K562 (cell line): ENCODE measurements at regions not wholly inside any gene's neighbourhood (a gene's known extent, or its start where the extent isn't known, plus 50 kb on each side); places are given as distances from the start of the nearest gene placed in this dataset.

Experiments
- BCOR ChIP-seq: fragments of 450-650 bp; IDR thresholded peaks from 2 replicates; pipeline ENCODE4 v1.6.1; 2016
- CREB3L1 ChIP-seq: fragments of 450-650 bp; IDR thresholded peaks from 2 replicates; pipeline ENCODE4 v1.6.1; 2014; ENCODE audit warnings: low read depth, mild to moderate bottlenecking, moderate library complexity, borderline replicate concordance
- E2F5 ChIP-seq: sonication (generic); formaldehyde crosslinking; IDR thresholded peaks from 2 replicates; pipeline ENCODE4 v1.8.0; 2022; ENCODE audit warnings: mild to moderate bottlenecking, missing genetic modification reagents
- KDM2B ChIP-seq: fragments of 250-450 bp; sonication (Bioruptor Pico); IDR thresholded peaks from 2 replicates; pipeline ENCODE4 v1.8.0; 2021; ENCODE audit warnings: mild to moderate bottlenecking, moderate library complexity
- LCOR ChIP-seq: sonication (generic); formaldehyde crosslinking; IDR thresholded peaks from 2 replicates; pipeline ENCODE4 v1.8.0; 2022; ENCODE audit warnings: mild to moderate bottlenecking, missing genetic modification reagents
- MITF ChIP-seq: IDR thresholded peaks from 2 replicates; pipeline ENCODE4 v1.6.1; 2014; ENCODE audit warnings: antibody characterized with exemption
- MYNN ChIP-seq, 2 experiments: sonication (generic); formaldehyde crosslinking in 1 of 2; IDR thresholded peaks; 2 replicates each; pipeline versions ENCODE4 v1.5.0 to v1.6.1; 2016 to 2020; ENCODE audit warnings: antibody characterized with exemption in 1 of 2, missing genetic modification reagents in 1 of 2
- NFE2L1 ChIP-seq: fragments of 450-650 bp; IDR thresholded peaks from 2 replicates; pipeline ENCODE4 v1.6.1; 2016; ENCODE audit warnings: missing genetic modification characterization, low read depth, mild to moderate bottlenecking, missing compliant biosample characterization, moderate library complexity, borderline replicate concordance
- NR2F6 ChIP-seq: fragments of 450-650 bp; formaldehyde crosslinking; IDR thresholded peaks from 2 replicates; pipeline ENCODE4 v1.4.0; 2020; ENCODE audit warnings: mild to moderate bottlenecking
- NUFIP1 ChIP-seq: fragments of 450-650 bp; IDR thresholded peaks from 2 replicates; pipeline ENCODE4 v1.6.1; 2018; ENCODE audit not compliant: partially characterized antibody
- RAD51 ChIP-seq: fragments of 450-650 bp; IDR thresholded peaks from 2 replicates; pipeline ENCODE4 v1.7.1; 2016; ENCODE audit warnings: low read depth, mild to moderate bottlenecking, borderline replicate concordance
- SIN3B ChIP-seq: fragments of 450-650 bp; IDR thresholded peaks from 2 replicates; pipeline ENCODE4 v1.6.1; 2017; ENCODE audit warnings: low read depth, mild to moderate bottlenecking, moderate library complexity
- TCF7L2 ChIP-seq: fragments of 150-350 bp; IDR thresholded peaks from 2 replicates; pipeline ENCODE4 v1.6.1; 2016; ENCODE audit warnings: low read depth, mild to moderate bottlenecking, low read length, moderate library complexity
- TGIF2 ChIP-seq: sonication (generic); formaldehyde crosslinking; IDR thresholded peaks from 2 replicates; pipeline ENCODE4 v1.8.1; 2022; ENCODE audit warnings: mild to moderate bottlenecking, missing genetic modification reagents, moderate library complexity
- THAP7 ChIP-seq: fragments of 250-450 bp; sonication (Bioruptor Pico); IDR thresholded peaks from 2 replicates; pipeline ENCODE4 v1.5.0; 2021
- ZFP36 ChIP-seq: fragments of 150-350 bp; IDR thresholded peaks from 2 replicates; pipeline ENCODE4 v1.6.1; 2018; ENCODE audit warnings: low read length, low read depth; ENCODE audit not compliant: partially characterized antibody
- ZKSCAN8 ChIP-seq: fragments of 200-800 bp; sonication (Bioruptor generic); IDR thresholded peaks from 2 replicates; pipeline ENCODE4 v1.6.1; 2016; ENCODE audit warnings: missing genetic modification characterization, missing compliant biosample characterization
- ZNF232 ChIP-seq: sonication (generic); formaldehyde crosslinking; IDR thresholded peaks from 2 replicates; pipeline ENCODE4 v1.8.0; 2022; ENCODE audit warnings: mild to moderate bottlenecking, missing genetic modification reagents
- ZNF41 ChIP-seq: fragments of 250-450 bp; sonication (Bioruptor Pico); conservative IDR thresholded peaks from 2 replicates; pipeline ENCODE4 v1.4.0; 2020; ENCODE audit warnings: mild to moderate bottlenecking
- ZNF740 ChIP-seq, 3 experiments: fragments of 200-800 bp in 1 of 3; sonication (Bioruptor generic) in 1 of 3; sonication (generic) in 1 of 3; formaldehyde crosslinking in 1 of 3; IDR thresholded peaks; 2 replicates each; pipeline versions ENCODE4 v1.6.1 to v1.8.0; 2016 to 2022; ENCODE audit warnings: mild to moderate bottlenecking in 2 of 3, missing compliant biosample characterization in 2 of 3, missing genetic modification characterization in 2 of 3, missing genetic modification reagents in 1 of 3

GRCh38 chr19:13585512-13585911 is 79.2 kb upstream of the CACNA1A start (continued):
- TF ChIP-seq BCOR (peak; percentile 53; the same call in 1 of the 2 replicates), RAD51 (no peak), MYNN (IDR thresholded peaks at IDR 0.05) (no peak), MYNN (CRISPR knock-in tag; IDR thresholded peaks at IDR 0.05) (no peak), TGIF2 (CRISPR knock-in tag) (no peak), NFE2L1 (tag) (no peak), ZNF232 (CRISPR knock-in tag) (no peak), THAP7 (CRISPR knock-in tag) (no peak), ZNF740 (CRISPR knock-in tag; IDR thresholded peaks at IDR 0.05) (no peak), ZNF740 (tag; IDR thresholded peaks at IDR 0.05) (no peak), KDM2B (CRISPR knock-in tag) (no peak), ZNF41 (CRISPR knock-in tag) (no peak), NR2F6 (CRISPR knock-in tag) (no peak), E2F5 (CRISPR knock-in tag) (no peak), ZKSCAN8 (CRISPR knock-in tag) (no peak), LCOR (no peak), ZFP36 (peak; percentile 86), TCF7L2 (no peak), CREB3L1 (no peak), MITF (no peak), SIN3B (no peak), NUFIP1 (no peak)
